Mesothelial cell of epicardium (in vitro differentiated cells): ENCODE measurements at regions not wholly inside any gene's neighbourhood (a gene's known extent, or its start where the extent isn't known, plus 50 kb on each side); places are given as distances from the start of the nearest gene placed in this dataset.

Experiments used
- DNase-seq, 2 experiments: peaks; one replicate each; pipeline ENCODE4 v3.0.0; 2021; ENCODE audit warnings: low spot score in 2 of 2; ENCODE audit not compliant: unreplicated experiment in 2 of 2
- H3K27ac Mint-ChIP-seq: 2 replicates; pipeline ENCODE4 v1.8.0; 2021; ENCODE audit warnings: mixed read lengths
- H3K27me3 Mint-ChIP-seq: 2 replicates; pipeline ENCODE4 v1.8.0; 2021; ENCODE audit warnings: low read depth, mixed read lengths
- H3K36me3 Mint-ChIP-seq: 2 replicates; pipeline ENCODE4 v1.8.0; 2021; ENCODE audit warnings: mixed read lengths
- H3K4me1 Mint-ChIP-seq: 2 replicates; pipeline ENCODE4 v1.8.0; 2021; ENCODE audit warnings: mixed read lengths
- H3K4me3 Mint-ChIP-seq: 2 replicates; pipeline ENCODE4 v1.8.0; 2021; ENCODE audit warnings: mild to moderate bottlenecking, moderate library complexity, mixed read lengths
- H3K9me3 Mint-ChIP-seq: 2 replicates; pipeline ENCODE4 v1.8.0; 2021; ENCODE audit warnings: mixed read lengths
- TF ChIP-seq, protein P1 (sequence below): fragments of 200-600 bp; sonication (generic); IDR thresholded peaks from one replicate; pipeline ENCODE4 v1.5.0; 2021; ENCODE audit warnings: antibody characterized with exemption; ENCODE audit not compliant: unreplicated experiment

- TF ChIP-seq, protein P1, sequence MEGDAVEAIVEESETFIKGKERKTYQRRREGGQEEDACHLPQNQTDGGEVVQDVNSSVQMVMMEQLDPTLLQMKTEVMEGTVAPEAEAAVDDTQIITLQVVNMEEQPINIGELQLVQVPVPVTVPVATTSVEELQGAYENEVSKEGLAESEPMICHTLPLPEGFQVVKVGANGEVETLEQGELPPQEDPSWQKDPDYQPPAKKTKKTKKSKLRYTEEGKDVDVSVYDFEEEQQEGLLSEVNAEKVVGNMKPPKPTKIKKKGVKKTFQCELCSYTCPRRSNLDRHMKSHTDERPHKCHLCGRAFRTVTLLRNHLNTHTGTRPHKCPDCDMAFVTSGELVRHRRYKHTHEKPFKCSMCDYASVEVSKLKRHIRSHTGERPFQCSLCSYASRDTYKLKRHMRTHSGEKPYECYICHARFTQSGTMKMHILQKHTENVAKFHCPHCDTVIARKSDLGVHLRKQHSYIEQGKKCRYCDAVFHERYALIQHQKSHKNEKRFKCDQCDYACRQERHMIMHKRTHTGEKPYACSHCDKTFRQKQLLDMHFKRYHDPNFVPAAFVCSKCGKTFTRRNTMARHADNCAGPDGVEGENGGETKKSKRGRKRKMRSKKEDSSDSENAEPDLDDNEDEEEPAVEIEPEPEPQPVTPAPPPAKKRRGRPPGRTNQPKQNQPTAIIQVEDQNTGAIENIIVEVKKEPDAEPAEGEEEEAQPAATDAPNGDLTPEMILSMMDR = no peak
- H3K9me3 Mint-ChIP-seq = peaks cover 5% of the 10 kb centered on the region
- H3K27me3 Mint-ChIP-seq = peaks cover 46% of the 10 kb centered on the region
- no peaks in the 10 kb centered on the region for H3K36me3 Mint-ChIP-seq
- DNase-seq = no peak
- no peak overlapping the region for H3K27ac Mint-ChIP-seq
- peaks cover 4% of the 10 kb centered on the region for H3K4me1 Mint-ChIP-seq
- H3K4me3 Mint-ChIP-seq = no peak overlapping the region
These were observed 97.8 kb upstream of the BHLHE23 start for GRCh38 chr20:63104312-63105181.

DNA sequence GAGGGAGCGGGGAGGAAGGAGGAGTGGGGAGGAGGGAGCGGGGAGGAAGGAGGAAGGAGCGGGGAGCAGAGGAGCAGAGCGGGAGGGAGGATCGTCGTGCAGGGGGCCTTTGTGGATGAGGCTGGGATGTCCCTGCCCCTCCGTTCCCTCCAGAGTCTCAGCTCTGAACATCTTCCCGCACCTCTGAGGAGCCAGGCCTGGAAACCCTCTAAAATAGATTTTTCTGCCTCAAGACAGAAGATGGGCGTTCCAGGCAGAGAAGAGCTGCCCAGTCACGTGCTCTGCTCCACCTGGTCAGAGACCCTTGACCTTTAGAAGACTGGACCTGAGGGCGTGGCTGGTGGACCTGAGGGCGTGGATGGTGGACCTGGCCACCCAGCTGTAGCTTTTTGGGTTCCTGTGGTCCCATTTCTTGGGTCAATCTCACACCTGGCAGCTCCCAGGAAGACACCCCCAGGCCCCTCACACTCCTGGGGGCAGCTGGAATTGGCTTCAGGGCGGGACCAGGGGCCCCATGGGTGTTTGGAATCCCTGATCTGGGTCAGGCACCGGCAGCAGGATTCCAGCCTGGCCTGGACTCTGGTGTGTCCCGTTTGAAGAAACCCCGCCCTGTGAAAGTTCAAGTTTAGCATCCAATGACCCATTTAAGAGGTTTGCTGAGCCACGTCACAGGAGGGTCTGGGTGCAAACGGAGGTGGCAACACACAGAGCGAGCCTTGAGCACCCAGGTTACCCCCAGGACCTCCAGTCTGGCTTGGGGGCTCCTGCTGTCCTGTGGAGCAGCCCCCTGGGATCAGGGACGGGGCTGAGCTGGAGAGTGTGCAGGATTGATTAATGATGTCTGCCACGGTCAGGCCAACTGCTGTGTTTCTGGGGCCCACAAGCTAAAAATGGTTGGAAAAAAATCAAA, 96.9 kb upstream of the BHLHE23 start:
- Mint-ChIP-seq H3K27me3 (peaks cover 43% of the 10 kb centered on the region), H3K9me3 (peaks cover 3% of the 10 kb centered on the region), H3K27ac (no peak overlapping the region), H3K4me3 (no peak overlapping the region), H3K36me3 (no peaks in the 10 kb centered on the region), H3K4me1 (peaks cover 4% of the 10 kb centered on the region)
- TF ChIP-seq, protein P1 = no peak
- no peak for DNase-seq

DNA sequence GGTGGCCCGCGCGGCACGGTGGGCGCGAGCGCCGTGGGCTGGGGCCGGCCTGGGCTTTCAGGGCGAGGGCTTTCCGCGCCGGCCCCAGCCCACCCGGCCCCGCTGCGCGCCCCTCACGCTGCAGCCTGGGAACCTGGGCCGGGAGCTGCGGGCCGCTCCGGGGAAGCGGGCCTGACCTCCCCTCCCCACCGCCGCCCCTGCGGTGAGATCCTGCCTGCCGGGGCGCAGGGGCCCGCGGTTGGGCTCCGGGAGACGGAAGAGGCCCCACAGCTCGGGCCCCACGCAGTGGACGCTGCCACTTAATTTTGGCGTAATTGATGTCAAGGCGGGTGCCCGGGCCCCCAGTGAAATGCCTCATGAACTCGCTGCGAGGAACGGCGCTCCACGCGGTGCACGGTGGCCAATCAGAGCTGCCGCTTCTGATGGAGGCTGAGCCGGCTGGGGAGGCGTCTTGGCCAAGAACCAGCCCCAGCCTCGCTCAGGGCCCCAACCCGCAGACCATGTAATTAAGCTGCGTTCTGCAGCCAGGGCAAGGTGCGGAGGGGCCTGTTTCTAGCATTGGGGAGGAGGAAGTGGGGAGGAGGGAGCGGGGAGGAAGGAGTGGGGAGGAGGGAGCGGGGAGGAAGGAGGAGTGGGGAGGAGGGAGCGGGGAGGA, 96.1 kb upstream of the BHLHE23 start:
- Mint-ChIP-seq H3K9me3 (no peaks in the 10 kb centered on the region), H3K4me1 (peaks cover 4% of the 10 kb centered on the region), H3K27me3 (peaks cover 43% of the 10 kb centered on the region), H3K4me3 (peak overlapping the region; percentile 57), H3K27ac (no peak overlapping the region), H3K36me3 (no peaks in the 10 kb centered on the region)
- DNase-seq = no peak
- TF ChIP-seq, protein P1 = no peak

DNA sequence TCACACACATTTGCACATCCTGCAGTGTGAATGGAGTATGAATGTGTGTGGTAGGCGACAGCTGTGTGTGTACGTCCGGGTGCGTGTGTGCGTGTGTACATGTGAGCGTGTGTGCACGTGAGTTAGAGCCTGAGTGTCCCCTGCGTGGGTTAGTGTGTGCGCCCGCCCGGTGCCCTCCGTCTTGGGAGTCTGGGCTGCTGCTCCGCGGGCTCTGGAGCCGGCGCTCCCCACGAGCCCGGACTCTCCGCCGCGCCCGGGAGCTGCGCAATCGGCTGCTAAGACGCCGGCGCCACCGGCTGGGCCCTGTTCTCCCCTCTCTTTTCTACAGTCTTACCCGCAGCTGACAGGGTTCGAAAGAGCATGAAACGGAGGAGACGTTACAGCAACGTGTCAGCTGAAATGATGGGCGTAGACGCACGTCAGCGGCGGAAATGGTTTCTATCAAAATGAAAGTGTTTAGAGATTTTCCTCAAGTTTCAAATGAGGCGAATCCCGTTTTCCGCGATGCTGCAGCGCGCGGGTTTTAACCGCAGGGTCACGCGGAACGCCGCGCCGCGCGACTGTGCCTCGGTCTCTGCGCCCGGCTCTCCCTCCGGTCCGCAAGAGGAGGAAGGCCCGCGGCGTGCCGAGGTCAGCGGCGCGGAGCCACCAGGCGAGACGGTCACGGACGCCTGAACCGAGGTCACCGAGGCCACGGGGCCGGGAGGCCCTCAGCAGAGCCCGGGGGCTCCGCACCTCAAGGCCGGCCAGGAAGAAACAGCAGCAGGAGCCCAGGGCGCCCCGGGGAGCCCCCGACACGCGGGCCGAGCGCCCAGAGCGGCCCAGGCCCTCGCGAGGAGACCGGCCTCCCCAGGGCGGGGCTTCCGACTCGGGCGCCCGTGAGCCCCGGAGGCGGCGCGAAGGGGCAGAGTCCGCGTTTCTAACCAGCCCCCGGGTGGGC, 95.3 kb upstream of the BHLHE23 start:
- Mint-ChIP-seq H3K4me3 (peak overlapping the region; percentile 69), H3K27me3 (peaks cover 46% of the 10 kb centered on the region), H3K27ac (no peak overlapping the region), H3K36me3 (no peaks in the 10 kb centered on the region), H3K9me3 (no peaks in the 10 kb centered on the region), H3K4me1 (peaks cover 4% of the 10 kb centered on the region)
- DNase-seq = no peak
- TF ChIP-seq, protein P1 = no peak
